GM12873 (cell line): ENCODE measurements at regions not wholly inside any gene's neighbourhood (a gene's known extent, or its start where the extent isn't known, plus 50 kb on each side); places are given as distances from the start of the nearest gene placed in this dataset.

ENCODE experiments used
- TF ChIP-seq, protein P1 (sequence below): IDR thresholded peaks from 2 replicates; pipeline ENCODE4 v1.5.1; 2012; ENCODE audit warnings: low read depth, mild to moderate bottlenecking, moderate library complexity, low read length, control low read depth; ENCODE audit not compliant: insufficient read depth; ENCODE audit errors: missing control alignments

DNA sequence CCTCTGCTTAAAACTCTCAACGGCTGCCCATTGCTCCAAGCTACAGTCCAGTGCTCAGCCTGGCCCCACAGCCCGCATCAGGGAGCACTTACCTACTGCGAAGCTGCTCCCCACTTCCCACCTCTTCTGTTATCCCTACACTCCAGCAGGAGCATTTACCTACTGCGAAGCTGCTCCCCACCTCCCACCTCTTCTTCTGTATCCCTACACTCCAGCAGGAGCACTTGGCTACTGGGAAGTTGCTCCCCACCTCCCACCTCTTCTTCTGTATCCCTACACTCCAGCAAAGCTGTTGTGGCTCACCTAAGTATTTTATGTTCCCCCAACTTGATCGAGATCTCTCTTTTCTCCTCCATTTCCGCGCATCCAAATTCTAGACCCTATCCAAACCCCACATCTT, 563.3 kb upstream of the ZFP42 start:
- TF ChIP-seq, protein P1, sequence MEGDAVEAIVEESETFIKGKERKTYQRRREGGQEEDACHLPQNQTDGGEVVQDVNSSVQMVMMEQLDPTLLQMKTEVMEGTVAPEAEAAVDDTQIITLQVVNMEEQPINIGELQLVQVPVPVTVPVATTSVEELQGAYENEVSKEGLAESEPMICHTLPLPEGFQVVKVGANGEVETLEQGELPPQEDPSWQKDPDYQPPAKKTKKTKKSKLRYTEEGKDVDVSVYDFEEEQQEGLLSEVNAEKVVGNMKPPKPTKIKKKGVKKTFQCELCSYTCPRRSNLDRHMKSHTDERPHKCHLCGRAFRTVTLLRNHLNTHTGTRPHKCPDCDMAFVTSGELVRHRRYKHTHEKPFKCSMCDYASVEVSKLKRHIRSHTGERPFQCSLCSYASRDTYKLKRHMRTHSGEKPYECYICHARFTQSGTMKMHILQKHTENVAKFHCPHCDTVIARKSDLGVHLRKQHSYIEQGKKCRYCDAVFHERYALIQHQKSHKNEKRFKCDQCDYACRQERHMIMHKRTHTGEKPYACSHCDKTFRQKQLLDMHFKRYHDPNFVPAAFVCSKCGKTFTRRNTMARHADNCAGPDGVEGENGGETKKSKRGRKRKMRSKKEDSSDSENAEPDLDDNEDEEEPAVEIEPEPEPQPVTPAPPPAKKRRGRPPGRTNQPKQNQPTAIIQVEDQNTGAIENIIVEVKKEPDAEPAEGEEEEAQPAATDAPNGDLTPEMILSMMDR: no peak

GRCh38 chr4:187433141-187433540, 562.4 kb upstream of the ZFP42 start:
- TF ChIP-seq, protein P1: no peak

GRCh38 chr4:187436251-187436650, 559.3 kb upstream of the ZFP42 start:
- TF ChIP-seq, protein P1: no peak

- TF ChIP-seq, protein P1: no peak
Observed at GRCh38 chr4:187444061-187444460, 551.5 kb upstream of the ZFP42 start.

DNA sequence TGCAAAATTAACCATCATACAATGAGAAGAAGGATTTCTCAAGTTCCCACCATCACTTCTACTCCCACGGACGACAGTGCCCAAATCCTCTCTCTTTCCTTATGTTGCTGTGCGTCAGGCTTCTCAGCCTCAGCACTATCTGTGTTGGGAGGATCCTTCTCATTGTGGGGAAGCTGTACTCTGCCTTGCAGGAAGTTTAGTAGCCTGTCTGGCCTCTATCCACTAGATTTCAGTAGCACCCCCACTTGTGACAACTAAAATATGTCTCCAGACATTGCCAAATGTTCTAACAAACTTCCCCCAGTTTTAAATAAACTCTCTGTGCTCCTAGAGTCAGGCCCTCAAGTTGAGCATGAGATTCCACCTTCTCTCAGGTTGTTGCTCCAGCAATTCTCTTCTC, 545.9 kb upstream of the ZFP42 start:
- TF ChIP-seq, protein P1: no peak

GRCh38 chr4:187451776-187452175, 543.8 kb upstream of the ZFP42 start:
- TF ChIP-seq, protein P1: no peak

DNA sequence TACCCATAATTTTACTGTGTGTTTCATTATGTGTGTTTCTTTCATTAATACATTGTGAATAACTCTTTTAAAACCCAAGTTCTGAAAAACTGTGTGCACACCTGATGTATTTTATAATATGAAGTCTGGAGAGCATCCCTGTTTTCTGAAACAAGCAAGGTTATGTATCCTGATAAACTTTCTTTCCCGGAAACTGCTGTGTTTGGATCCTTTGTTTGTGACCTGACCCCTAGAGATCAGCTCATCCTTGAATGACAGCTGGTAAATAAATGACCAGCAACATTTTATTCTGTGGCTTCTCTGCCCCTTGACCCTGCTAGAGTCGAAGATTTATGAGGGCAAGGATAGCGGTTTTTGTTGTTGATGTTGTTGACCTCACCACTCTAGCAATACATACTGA, 535.6 kb upstream of the ZFP42 start:
- TF ChIP-seq, protein P1: no peak
